ENCODE measurements at regions not wholly inside any gene's neighbourhood (a gene's known extent, or its start where the extent isn't known, plus 50 kb on each side); places are given as distances from the start of the nearest gene placed in this dataset.
"Not testable (repeated sequence)": the region's sequence is repeated elsewhere in the genome, so short reads cannot be mapped to it uniquely, and the experiment has no call there.

GRCh38 chr1:227424953-227425352 lies 106.7 kb upstream of the CDC42BPA start:
- intact Hi-C loops (cut with DNase I) = no loop called here
- no peak for DNase-seq (ENCODE audit: low spot score)

GRCh38 chr1:227424159-227424680 lies 105.9 kb upstream of the CDC42BPA start:
- no peak for DNase-seq (ENCODE audit: low spot score)
- intact Hi-C loops (cut with DNase I) = no loop called here

DNA sequence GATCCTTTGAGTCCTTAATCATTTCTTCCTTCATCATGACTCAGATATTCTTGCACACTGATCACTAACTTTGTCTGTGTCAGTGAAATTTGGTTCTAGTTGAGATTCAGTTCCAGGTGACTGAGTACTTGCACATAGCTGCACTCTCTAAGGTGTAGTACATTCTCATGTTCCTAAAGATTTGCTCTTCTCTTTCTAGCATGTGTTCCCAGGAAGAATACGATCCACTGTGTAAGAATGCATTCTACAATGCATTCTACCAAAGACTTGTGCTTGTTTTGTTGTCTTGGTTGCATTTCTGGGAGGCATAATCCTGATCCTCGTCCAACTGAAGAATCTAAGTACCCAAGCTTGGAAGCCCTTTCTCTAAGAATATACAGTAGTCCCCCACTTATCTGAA lies 104.3 kb upstream of the CDC42BPA start:
- intact Hi-C loops (cut with DNase I) = no loop called here
- DNase-seq (ENCODE audit: low spot score) = no peak

DNA sequence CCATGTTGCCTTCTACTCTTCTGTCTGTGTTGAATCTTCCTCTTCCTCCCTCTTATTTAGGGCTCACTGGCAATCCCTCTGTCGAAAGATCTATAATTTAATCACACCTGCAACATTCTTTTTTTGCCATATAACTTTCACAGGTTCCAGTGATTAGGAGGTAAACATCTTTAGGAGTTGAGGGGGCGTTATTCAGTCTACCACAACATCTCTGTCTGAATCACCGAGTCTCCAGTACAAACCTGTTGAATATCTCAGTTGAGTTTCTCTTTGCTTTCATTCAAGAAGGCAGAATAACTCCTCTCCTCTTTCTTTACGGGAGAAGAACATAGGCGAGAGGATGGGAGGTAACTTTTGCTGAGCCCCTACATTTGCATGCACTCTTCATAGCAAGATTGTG lies 101.9 kb upstream of the CDC42BPA start:
- no peak for DNase-seq (ENCODE audit: low spot score)
- intact Hi-C loops (cut with DNase I) = no loop called here

DNA sequence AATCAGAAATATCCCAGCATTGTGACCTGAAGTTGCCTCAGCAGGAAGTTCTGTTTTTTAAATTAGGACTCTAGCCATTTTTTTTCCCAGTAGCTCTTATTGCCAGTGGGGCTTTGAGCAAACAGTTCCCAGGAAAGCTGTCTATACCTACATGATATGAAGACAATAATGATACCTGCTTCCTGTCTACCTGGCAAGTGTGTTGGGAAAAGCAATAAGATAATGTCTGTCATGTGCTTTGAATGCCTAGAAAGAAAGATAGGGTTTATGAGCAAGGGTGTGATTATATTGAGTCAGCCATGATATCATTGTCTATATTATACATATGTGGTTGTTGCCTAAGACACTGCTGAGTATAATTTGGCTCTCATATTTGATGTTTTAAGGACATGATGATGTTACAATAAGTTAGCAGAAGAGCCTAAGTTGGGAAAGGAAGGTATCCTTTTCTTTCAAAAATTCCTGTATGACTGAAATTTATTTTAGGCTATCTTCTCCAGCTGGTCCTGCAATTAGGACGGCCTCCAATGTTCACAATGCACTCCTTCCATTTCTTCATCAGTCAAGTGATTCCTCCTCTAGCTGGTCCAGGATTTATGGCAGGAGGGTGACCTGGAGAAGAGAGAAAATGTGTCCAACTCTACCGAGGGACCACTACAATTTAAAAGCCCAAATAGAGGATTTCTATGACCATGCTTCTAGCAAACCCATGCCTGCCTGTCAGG lies 99.6 kb upstream of the CDC42BPA start:
- intact Hi-C loops (cut with DNase I) = no loop called here
- no peak for DNase-seq (ENCODE audit: low spot score)

DNA sequence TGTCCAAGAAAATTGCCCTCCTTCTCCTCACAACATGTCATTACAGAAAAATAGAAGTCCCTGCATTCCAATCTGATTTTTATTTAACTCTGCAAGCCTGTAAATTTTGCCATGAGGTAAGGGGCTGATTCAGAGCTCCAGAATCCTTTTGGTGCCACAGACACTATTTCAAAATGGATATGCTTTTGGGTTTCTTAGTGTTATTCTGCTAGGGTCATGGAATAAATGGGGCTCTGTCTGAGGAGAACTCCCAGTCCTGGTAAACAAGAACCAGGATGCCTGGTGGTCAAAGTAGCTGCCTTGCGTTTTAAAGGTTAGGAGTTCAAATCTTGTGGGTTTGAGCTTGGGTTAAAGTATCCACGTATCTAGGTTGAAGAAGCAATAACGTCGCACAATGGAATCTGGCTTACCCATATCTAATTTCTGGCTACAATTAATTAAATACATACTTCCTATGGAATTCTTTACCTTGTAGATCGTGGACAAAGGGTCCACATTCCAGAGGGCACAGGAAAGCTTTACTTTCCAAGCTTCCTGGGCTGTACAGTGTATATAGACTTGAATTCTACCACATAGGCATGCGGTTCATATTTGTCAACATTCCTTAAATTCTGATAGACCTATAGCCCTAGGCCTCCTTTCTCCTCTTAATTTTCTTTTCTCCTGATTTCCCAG lies 98.0 kb upstream of the CDC42BPA start:
- intact Hi-C loops (cut with DNase I) = no loop called here

GRCh38 chr1:227415115-227415790 lies 97.0 kb upstream of the CDC42BPA start:
- intact Hi-C loops (cut with DNase I) = no loop called here
- DNase-seq (ENCODE audit: low spot score) = no peak

More for the DNA sequence above, 98.0 kb upstream of the CDC42BPA start:
- no peak for DNase-seq (ENCODE audit: low spot score)

DNA sequence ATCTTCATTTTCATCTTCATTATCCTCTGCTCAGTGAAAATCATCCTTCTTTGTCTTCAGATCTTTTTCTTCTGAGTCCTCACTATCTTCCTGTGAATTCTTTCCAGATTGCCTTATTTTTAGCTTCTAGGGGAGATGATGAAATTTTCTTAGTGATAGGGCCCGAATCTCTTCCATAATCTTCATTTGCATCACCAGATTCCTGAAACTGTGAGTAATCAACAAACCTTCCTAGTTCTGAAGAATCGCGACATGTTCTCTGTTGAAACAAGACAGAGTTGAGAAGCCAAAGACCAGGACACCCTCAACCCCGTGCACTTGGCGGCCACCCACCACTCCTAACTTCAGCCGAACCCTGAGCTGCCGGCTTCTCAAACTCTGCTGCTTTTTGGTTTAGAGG lies 92.8 kb upstream of the CDC42BPA start:
- intact Hi-C loops (cut with DNase I) = no loop called here
- DNase-seq (ENCODE audit: low spot score) = no peak

DNA sequence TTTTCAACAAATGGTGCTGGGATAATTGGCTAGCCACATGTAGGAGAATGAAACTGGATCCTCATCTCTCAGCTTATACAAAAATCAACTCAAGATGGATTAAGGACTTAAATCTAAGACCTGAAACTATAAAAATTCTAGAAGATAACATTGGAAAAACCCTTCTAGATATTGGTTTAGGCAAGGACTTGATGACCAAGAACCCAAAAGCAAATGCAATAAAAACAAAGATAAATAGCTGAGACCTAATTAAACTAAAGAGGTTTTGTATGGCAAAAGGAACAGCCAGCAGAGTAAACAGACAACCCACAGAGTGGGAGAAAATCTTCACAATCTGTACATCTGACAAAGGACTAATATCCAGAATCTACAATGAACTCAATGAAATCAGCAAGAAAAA lies 88.0 kb upstream of the CDC42BPA start:
- intact Hi-C loops (cut with DNase I) = not testable (repeated sequence)

DNA sequence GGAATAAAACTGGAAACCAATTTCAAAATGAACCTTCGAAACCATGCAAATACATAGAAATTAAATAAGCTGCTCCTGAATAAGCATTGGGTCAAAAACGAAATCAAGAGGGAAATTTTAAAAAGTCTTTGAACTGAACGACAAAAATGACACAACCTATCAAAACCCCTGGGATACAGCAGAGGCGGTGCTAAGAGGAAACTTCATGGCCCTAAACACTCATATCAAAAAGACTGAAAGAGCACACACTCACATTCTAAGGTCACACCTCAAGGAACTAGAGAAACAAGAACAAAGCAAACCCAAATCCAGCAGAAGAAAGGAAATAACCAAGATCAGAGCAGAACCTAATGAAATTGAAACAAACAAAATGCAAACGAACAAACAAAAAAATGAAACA lies 85.2 kb upstream of the CDC42BPA start:
- no peak for DNase-seq (ENCODE audit: low spot score)
- intact Hi-C loops (cut with DNase I) = no loop called here

More for the DNA sequence above, 88.0 kb upstream of the CDC42BPA start:
- not testable (repeated sequence) for DNase-seq (ENCODE audit: low spot score)

DNA sequence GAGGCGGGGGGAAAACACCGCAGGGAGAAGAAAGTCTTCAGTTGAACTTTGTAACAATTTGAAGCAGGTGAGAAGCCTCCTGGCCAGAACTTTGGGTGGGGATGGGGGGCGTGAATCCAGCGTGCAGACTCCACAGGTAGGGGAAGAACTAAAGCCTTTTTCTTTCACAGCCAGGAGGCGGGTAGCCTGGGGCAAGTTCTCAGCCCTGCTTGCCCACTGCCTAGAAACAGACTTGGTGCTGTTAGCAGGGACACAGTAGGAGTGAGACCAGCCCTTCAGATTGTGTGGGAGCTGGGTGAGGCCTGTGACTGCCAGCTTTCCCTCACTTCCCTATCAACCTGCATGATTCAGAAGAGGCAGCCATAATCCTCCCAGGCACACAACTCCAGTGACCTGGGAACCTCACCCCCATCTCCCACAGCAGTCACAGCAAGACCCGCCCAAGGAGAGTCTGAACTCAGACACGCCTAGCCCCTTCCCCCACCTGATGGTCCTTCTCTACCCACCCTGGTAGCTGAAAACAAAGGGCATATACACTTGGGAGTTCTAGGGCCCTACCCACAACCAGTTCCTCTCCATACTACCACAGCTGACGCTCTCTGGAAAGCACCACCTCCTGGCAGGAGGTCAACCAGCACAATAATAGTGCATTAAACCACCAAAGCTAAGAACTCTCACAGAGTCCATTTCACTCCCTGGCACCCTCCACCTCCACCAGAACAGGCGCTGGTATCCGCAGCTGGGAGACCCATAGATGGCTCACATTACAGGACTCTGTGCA lies 83.5 kb upstream of the CDC42BPA start:
- no peak for DNase-seq (ENCODE audit: low spot score)
- intact Hi-C loops (cut with DNase I) = no loop called here

GRCh38 chr1:227399152-227399730 lies 80.9 kb upstream of the CDC42BPA start:
- intact Hi-C loops (cut with DNase I) = no loop called here
- DNase-seq (ENCODE audit: low spot score) = no peak

- no peak for DNase-seq (ENCODE audit: low spot score)
- intact Hi-C loops (cut with DNase I) = no loop called here
These were observed 79.2 kb upstream of the CDC42BPA start for GRCh38 chr1:227397354-227397978.

- intact Hi-C loops (cut with DNase I) = no loop called here
These were observed 78.5 kb upstream of the CDC42BPA start for GRCh38 chr1:227396539-227397353.

GRCh38 chr1:227395426-227396028 lies 77.2 kb upstream of the CDC42BPA start:
- intact Hi-C loops (cut with DNase I) = no loop called here
- no peak for DNase-seq (ENCODE audit: low spot score)

More at GRCh38 chr1:227396539-227397353, 78.5 kb upstream of the CDC42BPA start:
- no peak for DNase-seq (ENCODE audit: low spot score)

DNA sequence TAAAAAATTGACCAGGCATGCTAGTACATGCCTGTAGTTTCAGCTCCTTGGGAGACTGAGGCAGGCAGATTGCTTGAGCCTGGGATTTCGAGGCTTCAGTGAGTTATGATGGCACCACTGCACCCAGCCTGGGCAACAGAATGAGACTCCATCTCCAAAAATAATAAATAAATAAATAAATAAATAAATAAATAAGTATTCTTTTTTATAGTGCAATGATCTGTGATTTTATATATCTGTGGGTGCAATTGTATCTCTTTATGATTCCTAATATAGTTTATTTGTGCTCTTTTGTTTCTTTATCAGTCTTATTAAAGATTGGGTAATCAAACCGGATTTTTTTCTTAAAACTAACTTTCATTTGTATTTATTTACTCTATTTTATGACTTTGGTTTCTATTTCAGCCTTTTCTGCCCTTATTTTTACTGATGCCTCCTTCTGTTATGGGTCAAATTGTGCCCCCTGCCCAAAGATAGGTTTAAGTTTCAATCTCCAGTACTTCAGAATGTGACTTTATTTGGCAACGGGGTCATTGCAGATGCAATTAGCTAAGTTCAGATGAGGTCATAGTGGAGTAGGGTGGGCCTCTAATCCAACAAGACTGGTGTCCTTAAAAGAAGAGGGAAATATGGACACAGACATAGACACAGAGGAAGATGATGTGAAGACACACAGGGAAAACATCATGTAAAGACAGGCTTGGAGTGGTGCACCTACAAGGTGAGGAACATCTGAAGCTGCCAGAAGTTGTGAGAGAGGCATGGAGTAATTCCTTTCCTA lies 74.9 kb upstream of the CDC42BPA start:
- DNase-seq (ENCODE audit: low spot score) = no peak
- intact Hi-C loops (cut with DNase I) = no loop called here

GRCh38 chr1:227391879-227392278 lies 73.6 kb upstream of the CDC42BPA start:
- no peak for DNase-seq (ENCODE audit: low spot score)
- intact Hi-C loops (cut with DNase I) = no loop called here

All from posterior vena cava (tissue), 2 donors.